Stimulated activated CD4-positive, alpha-beta T cell treated with anti-CD3 and anti-CD28 coated beads, Interleukin-1b, Interleukin-23, amount 100 ng/mL, for 48 hours (primary cell): ENCODE measurements at regions not wholly inside any gene's neighbourhood (a gene's known extent, or its start where the extent isn't known, plus 50 kb on each side); places are given as distances from the start of the nearest gene placed in this dataset.

ENCODE experiments used
- DNase-seq: peaks from one replicate; pipeline ENCODE4 v3.0.0-alpha.2; 2020

- DNase-seq = no peak
These were observed 646.0 kb upstream of the CXADR start for GRCh38 chr21:16866851-16867250.

GRCh38 chr21:16870103-16870502, 642.7 kb upstream of the CXADR start:
- DNase-seq = no peak

GRCh38 chr21:16872616-16873015, 640.2 kb upstream of the CXADR start:
- no peak for DNase-seq

GRCh38 chr21:16873176-16873575, 639.7 kb upstream of the CXADR start:
- DNase-seq = no peak

GRCh38 chr21:16873596-16873995, 639.2 kb upstream of the CXADR start:
- no peak for DNase-seq

- no peak for DNase-seq
These were observed 633.4 kb upstream of the CXADR start for GRCh38 chr21:16879479-16879878.

- no peak for DNase-seq
These were observed 621.0 kb upstream of the CXADR start for GRCh38 chr21:16891821-16892220.

- no peak for DNase-seq
These were observed 612.2 kb upstream of the CXADR start for GRCh38 chr21:16900685-16901084.

- no peak for DNase-seq
These were observed 604.8 kb upstream of the CXADR start for GRCh38 chr21:16908077-16908476.

- DNase-seq = no peak
These were observed 602.2 kb upstream of the CXADR start for GRCh38 chr21:16910435-16911165.

- no peak for DNase-seq
These were observed 601.7 kb upstream of the CXADR start for GRCh38 chr21:16911166-16911607.

GRCh38 chr21:16912075-16912474, 600.8 kb upstream of the CXADR start:
- no peak for DNase-seq

GRCh38 chr21:16913010-16913409, 599.8 kb upstream of the CXADR start:
- no peak for DNase-seq

GRCh38 chr21:16928439-16928838, 584.4 kb upstream of the CXADR start:
- DNase-seq = no peak

- no peak for DNase-seq
These were observed 580.5 kb upstream of the CXADR start for GRCh38 chr21:16932314-16932713.

GRCh38 chr21:16942703-16943102, 570.1 kb upstream of the CXADR start:
- no peak for DNase-seq

- DNase-seq = no peak
These were observed 569.6 kb upstream of the CXADR start for GRCh38 chr21:16943231-16943630.

GRCh38 chr21:16945580-16945979, 567.3 kb upstream of the CXADR start:
- DNase-seq = no peak

- DNase-seq = no peak
These were observed 556.0 kb upstream of the CXADR start for GRCh38 chr21:16956824-16957223.

- no peak for DNase-seq
These were observed 547.4 kb upstream of the CXADR start for GRCh38 chr21:16965424-16965823.

GRCh38 chr21:16968436-16968835, 544.4 kb upstream of the CXADR start:
- no peak for DNase-seq

GRCh38 chr21:16969636-16970035, 543.2 kb upstream of the CXADR start:
- no peak for DNase-seq

- DNase-seq = no peak
These were observed 538.8 kb upstream of the CXADR start for GRCh38 chr21:16974060-16974459.

- no peak for DNase-seq
These were observed 536.6 kb upstream of the CXADR start for GRCh38 chr21:16976193-16976592.

- no peak for DNase-seq
These were observed 534.4 kb upstream of the CXADR start for GRCh38 chr21:16978309-16978895.
